HG03442 (cell line): ENCODE measurements at regions not wholly inside any gene's neighbourhood (a gene's known extent, or its start where the extent isn't known, plus 50 kb on each side); places are given as distances from the start of the nearest gene placed in this dataset.

Experiments
- ATAC-seq: cut with Tn5 transposase; IDR thresholded peaks from one replicate; pipeline ENCODE4 v1.9.1; 2021; ENCODE audit warnings: mild to moderate bottlenecking, moderate library complexity; ENCODE audit not compliant: unreplicated experiment

GRCh38 chr3:31135546-31135945 lies 241.1 kb upstream of the GADL1 start:
- ATAC-seq = no peak

GRCh38 chr3:31137718-31138465 lies 243.4 kb upstream of the GADL1 start:
- no peak for ATAC-seq

- ATAC-seq = no peak
Observed at GRCh38 chr3:31140470-31140869, 246.0 kb upstream of the GADL1 start.

GRCh38 chr3:31142139-31142538 lies 247.7 kb upstream of the GADL1 start:
- no peak for ATAC-seq

GRCh38 chr3:31142543-31142942 lies 248.1 kb upstream of the GADL1 start:
- ATAC-seq = no peak

GRCh38 chr3:31145062-31145461 lies 250.6 kb upstream of the GADL1 start:
- ATAC-seq = no peak

- ATAC-seq = no peak
Observed at GRCh38 chr3:31147550-31147949, 253.1 kb upstream of the GADL1 start.

- ATAC-seq = no peak
Observed at GRCh38 chr3:31157047-31157694, 262.7 kb upstream of the GADL1 start.

- ATAC-seq = no peak
Observed at GRCh38 chr3:31157893-31158620, 263.6 kb upstream of the GADL1 start.

GRCh38 chr3:31159331-31160039 lies 265.0 kb upstream of the GADL1 start:
- no peak for ATAC-seq

GRCh38 chr3:31161889-31162288 lies 267.4 kb upstream of the GADL1 start:
- ATAC-seq = no peak

- no peak for ATAC-seq
Observed at GRCh38 chr3:31164381-31164780, 269.9 kb upstream of the GADL1 start.

- ATAC-seq = no peak
Observed at GRCh38 chr3:31165399-31165860, 271.0 kb upstream of the GADL1 start.

- no peak for ATAC-seq
Observed at GRCh38 chr3:31166249-31166885, 271.9 kb upstream of the GADL1 start.

- ATAC-seq = no peak
Observed at GRCh38 chr3:31167666-31168065, 273.2 kb upstream of the GADL1 start.

- ATAC-seq = no peak
Observed at GRCh38 chr3:31170932-31171670, 276.6 kb upstream of the GADL1 start.

- ATAC-seq = no peak
Observed at GRCh38 chr3:31172336-31172735, 277.9 kb upstream of the GADL1 start.

- no peak for ATAC-seq
Observed at GRCh38 chr3:31173118-31173718, 278.8 kb upstream of the GADL1 start.

- no peak for ATAC-seq
Observed at GRCh38 chr3:31174079-31174478, 279.6 kb upstream of the GADL1 start.

- ATAC-seq = no peak
Observed at GRCh38 chr3:31176045-31176444, 281.6 kb upstream of the GADL1 start.
